Keratinocyte (primary cell): ENCODE measurements at regions not wholly inside any gene's neighbourhood (a gene's known extent, or its start where the extent isn't known, plus 50 kb on each side); places are given as distances from the start of the nearest gene placed in this dataset.
"Not testable (repeated sequence)": the region's sequence is repeated elsewhere in the genome, so short reads cannot be mapped to it uniquely, and the experiment has no call there.

Source experiments
- EZH2 ChIP-seq: IDR thresholded peaks from one replicate; pipeline ENCODE4 v1.6.1; 2012; ENCODE audit warnings: inconsistent platforms, mild to moderate bottlenecking, low read length, moderate library complexity
- TF ChIP-seq, protein P1 (sequence below), 3 experiments: IDR thresholded peaks in 1 of 3; conservative IDR thresholded peaks in 1 of 3; optimal IDR thresholded peaks in 1 of 3; 2 replicates in 2 of 3; 3 replicates in 1 of 3; pipeline versions ENCODE3 to v1.5.1; 2011; ENCODE audit warnings: low read length in 3 of 3, mild to moderate bottlenecking in 3 of 3, moderate library complexity in 2 of 3, control low read depth in 1 of 3, inconsistent platforms in 1 of 3; ENCODE audit not compliant: insufficient read depth in 2 of 3; ENCODE audit errors: extremely low read depth in 1 of 3

DNA sequence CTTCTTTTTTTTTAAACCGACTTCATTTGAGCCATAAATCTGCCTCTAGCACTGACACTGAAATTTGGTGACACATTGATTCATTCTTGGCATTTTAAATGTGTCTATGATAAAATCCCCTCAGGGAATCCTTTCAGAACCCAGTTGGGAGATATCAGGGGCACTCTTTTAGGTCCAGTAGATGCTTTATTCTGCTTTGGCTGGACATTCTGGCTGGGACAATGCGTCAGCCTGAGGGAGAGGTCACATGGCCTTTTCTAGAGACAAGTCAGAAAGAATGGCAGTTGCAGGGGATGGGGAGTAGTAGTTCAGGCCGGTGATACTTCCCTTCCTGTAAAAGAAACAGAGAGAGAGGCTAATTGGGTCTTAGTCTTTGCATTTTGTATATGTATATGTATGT is 63.1 kb downstream of the TRIM43 start:
- TF ChIP-seq, protein P1, sequence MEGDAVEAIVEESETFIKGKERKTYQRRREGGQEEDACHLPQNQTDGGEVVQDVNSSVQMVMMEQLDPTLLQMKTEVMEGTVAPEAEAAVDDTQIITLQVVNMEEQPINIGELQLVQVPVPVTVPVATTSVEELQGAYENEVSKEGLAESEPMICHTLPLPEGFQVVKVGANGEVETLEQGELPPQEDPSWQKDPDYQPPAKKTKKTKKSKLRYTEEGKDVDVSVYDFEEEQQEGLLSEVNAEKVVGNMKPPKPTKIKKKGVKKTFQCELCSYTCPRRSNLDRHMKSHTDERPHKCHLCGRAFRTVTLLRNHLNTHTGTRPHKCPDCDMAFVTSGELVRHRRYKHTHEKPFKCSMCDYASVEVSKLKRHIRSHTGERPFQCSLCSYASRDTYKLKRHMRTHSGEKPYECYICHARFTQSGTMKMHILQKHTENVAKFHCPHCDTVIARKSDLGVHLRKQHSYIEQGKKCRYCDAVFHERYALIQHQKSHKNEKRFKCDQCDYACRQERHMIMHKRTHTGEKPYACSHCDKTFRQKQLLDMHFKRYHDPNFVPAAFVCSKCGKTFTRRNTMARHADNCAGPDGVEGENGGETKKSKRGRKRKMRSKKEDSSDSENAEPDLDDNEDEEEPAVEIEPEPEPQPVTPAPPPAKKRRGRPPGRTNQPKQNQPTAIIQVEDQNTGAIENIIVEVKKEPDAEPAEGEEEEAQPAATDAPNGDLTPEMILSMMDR (optimal IDR thresholded peaks at IDR 0.05 in 1 of 3, IDR thresholded peaks at IDR 0.05 in 1 of 3, conservative IDR thresholded peaks at IDR 0.05 in 1 of 3; ENCODE audit: extremely low read depth in 1 of 3, insufficient read depth in 2 of 3, low read length in 3 of 3) = not testable (repeated sequence)
- TF ChIP-seq EZH2 = not testable (repeated sequence)
